OCI-LY7 (cell line): ENCODE measurements at regions not wholly inside any gene's neighbourhood (a gene's known extent, or its start where the extent isn't known, plus 50 kb on each side); places are given as distances from the start of the nearest gene placed in this dataset.

ENCODE experiments used
- EZH2phosphoT487 ChIP-seq: fragments of 200-600 bp; sonication (generic); IDR thresholded peaks from 2 replicates; pipeline ENCODE4 v1.6.1; 2018; ENCODE audit warnings: low read depth, borderline replicate concordance, mild to moderate bottlenecking, mixed run types, antibody characterized with exemption, low read length, moderate library complexity, mixed read lengths
- TF ChIP-seq, protein P1 (sequence below): fragments of 200-600 bp; sonication (generic); conservative IDR thresholded peaks from 2 replicates; pipeline ENCODE4 v1.5.1; 2014; ENCODE audit warnings: mild to moderate bottlenecking, antibody characterized with exemption, low read length, moderate library complexity, mixed read lengths

DNA sequence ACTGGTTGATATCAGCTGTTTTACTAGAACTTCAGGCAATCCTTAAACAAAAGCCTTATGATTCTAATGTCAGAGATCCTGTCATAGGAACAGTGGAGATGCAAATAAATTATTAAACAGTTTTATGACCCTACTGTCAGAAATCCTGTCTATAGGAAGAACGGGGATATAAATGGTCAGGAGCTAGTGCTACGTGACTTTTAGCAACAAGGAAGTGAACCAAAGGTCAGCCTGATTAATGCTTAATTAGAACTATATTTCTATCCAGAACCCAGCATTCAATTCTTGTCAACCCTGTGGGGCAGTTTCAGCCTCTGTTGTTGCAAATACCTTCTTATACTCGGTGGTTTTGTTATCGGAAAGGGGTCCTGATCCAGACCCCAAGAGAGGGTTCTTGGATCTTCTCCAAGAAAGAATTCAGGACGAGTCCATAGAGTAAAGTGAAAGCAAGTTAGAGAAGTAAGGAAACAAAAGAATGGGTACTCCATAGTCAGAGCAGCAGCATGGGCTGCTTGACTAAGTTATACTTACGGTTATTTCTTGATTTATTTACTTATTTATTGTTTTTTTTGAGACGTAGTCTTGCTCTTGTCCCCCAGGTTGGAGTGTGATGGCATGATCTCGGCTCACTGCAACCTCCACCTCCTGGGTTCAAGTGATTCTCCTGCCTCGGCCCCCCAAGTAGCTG, 59.9 kb upstream of the RNU6-1 start:
- TF ChIP-seq, protein P1, sequence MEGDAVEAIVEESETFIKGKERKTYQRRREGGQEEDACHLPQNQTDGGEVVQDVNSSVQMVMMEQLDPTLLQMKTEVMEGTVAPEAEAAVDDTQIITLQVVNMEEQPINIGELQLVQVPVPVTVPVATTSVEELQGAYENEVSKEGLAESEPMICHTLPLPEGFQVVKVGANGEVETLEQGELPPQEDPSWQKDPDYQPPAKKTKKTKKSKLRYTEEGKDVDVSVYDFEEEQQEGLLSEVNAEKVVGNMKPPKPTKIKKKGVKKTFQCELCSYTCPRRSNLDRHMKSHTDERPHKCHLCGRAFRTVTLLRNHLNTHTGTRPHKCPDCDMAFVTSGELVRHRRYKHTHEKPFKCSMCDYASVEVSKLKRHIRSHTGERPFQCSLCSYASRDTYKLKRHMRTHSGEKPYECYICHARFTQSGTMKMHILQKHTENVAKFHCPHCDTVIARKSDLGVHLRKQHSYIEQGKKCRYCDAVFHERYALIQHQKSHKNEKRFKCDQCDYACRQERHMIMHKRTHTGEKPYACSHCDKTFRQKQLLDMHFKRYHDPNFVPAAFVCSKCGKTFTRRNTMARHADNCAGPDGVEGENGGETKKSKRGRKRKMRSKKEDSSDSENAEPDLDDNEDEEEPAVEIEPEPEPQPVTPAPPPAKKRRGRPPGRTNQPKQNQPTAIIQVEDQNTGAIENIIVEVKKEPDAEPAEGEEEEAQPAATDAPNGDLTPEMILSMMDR: no peak
- no peak for TF ChIP-seq EZH2phosphoT487
